C4-2B (cell line): ENCODE measurements at regions not wholly inside any gene's neighbourhood (a gene's known extent, or its start where the extent isn't known, plus 50 kb on each side); places are given as distances from the start of the nearest gene placed in this dataset.

Experiments
- H3K27ac ChIP-seq: fragments of 450-650 bp; 2 replicates; pipeline ENCODE4 v1.5.1; 2017
- ZFX ChIP-seq: fragments of 450-650 bp; IDR thresholded peaks from 2 replicates; pipeline ENCODE4 v1.6.1; 2017
- TF ChIP-seq, protein P1 (sequence below): fragments of 450-650 bp; conservative IDR thresholded peaks from 2 replicates; pipeline ENCODE4 v1.5.1; 2017; ENCODE audit warnings: mild to moderate bottlenecking

DNA sequence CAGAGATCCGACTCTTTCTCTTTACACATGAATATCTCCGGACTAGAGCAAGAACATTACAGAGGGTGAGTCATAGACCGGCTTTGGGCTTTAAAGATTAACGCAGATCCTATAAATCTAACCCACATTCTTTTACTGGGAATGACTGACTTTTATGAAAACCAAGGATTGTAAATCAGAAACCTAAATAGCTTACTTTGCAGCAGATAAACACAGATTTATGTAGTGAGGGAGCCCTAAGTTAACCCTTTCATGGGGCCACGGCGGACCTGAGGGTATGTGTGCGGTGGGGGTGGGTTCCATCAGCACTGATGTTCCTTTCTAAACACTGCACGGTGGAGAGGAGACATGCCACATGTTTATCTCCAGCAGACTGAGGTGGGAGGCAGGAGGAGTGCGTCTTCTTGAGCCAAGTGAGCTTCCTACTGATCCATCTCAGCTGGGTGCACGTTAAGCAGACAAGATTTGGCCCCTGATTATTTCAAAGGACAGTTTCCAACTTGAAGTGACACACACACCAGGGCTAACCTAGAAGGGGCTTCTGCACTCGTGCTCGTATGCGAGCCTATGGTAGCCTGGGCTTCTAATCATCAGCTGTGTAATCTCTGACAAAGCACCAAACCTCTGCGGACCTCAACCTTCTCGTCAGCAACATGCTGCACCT is 127.6 kb downstream of the WDR11 start:
- TF ChIP-seq ZFX, result no peak
- TF ChIP-seq, protein P1, sequence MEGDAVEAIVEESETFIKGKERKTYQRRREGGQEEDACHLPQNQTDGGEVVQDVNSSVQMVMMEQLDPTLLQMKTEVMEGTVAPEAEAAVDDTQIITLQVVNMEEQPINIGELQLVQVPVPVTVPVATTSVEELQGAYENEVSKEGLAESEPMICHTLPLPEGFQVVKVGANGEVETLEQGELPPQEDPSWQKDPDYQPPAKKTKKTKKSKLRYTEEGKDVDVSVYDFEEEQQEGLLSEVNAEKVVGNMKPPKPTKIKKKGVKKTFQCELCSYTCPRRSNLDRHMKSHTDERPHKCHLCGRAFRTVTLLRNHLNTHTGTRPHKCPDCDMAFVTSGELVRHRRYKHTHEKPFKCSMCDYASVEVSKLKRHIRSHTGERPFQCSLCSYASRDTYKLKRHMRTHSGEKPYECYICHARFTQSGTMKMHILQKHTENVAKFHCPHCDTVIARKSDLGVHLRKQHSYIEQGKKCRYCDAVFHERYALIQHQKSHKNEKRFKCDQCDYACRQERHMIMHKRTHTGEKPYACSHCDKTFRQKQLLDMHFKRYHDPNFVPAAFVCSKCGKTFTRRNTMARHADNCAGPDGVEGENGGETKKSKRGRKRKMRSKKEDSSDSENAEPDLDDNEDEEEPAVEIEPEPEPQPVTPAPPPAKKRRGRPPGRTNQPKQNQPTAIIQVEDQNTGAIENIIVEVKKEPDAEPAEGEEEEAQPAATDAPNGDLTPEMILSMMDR, result no peak
- no peak overlapping the region for H3K27ac ChIP-seq

DNA sequence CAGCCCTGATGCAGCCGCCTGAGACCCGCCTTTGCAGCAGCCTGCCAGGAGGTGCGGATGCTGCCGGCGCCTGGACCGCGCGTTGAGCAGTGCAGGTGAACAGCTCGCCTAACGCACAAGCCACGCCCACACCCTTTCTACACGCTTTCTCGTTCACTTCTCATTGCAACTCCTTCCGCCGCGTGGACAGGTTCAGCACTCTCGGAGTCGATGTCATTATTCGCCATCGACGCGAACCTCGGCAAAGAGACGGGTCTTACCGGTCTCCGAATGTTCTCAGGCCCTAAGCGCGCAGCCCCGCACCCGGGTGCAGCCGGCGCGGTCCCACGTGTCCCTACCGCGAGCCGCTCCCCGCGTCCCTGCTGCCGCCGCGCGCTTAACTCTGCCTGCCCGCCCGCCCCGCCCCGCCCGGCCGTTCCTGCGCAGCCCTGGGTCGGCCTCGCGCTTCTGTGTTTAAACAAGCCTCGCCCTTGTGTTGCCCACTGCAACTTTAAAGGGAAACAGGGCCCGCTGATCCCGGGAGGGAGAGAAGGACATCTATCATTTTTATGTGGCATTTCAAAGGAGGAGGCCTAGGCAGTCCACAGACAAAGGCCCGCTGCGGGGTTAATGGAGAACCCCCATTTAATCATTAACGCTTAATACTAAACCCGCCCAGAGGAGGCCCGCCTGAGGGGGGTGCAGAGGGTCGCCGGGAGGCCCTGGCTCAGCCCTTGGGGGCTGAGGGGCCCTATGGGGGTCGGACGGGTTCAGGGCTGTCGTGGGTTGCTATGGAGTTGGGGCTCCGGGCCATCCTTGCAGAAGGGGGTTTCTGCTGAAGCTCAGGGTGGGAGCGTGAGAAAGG is 128.5 kb downstream of the WDR11 start:
- no peak for TF ChIP-seq ZFX
- no peak overlapping the region for H3K27ac ChIP-seq

DNA sequence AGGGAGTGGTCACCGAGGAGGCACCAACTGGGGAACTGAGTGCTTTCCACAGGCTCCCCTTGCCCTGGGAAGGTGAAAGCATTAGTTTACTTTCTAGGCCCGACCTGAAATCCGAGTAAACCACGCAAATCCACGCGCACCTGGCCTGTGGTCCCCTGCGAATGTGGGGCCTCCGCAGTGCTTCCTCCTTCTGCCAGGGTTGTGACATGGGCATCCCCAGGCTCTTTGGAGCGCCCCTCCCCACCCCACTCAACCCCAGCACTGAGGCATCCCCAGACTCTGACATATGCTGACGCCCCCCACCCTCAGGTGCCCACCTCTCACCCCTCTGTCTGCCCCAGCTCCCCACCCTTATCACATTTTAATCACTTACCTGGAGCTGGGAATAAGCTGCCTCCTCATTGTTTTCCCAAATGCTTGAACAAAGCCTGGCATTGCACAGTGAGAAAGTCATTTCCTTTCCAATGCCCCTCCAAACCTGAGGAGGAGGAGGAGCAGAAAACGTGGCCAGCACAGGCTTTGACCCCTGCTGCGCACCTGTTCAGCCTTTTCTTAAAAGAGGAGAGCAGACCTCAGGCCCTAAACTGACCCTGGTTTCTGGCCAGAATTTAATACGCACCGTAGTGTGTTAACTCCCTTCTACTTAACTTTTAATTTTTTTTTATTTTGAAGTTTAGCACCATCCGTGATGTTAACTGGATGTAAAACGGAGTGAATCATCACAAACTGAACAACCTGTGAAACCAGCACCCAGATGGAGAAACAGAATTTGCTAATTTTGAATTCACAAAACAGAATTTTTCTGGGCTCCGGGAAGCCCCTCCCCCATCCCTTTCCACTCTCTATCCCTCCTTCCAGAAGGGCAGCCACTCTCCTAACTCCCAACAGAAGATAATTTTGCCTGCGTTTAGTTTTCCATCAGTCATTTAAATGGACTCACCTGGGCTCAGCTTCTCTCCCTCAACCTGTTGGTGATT is 129.4 kb downstream of the WDR11 start:
- TF ChIP-seq, protein P1, result no peak
- no peak for TF ChIP-seq ZFX

DNA sequence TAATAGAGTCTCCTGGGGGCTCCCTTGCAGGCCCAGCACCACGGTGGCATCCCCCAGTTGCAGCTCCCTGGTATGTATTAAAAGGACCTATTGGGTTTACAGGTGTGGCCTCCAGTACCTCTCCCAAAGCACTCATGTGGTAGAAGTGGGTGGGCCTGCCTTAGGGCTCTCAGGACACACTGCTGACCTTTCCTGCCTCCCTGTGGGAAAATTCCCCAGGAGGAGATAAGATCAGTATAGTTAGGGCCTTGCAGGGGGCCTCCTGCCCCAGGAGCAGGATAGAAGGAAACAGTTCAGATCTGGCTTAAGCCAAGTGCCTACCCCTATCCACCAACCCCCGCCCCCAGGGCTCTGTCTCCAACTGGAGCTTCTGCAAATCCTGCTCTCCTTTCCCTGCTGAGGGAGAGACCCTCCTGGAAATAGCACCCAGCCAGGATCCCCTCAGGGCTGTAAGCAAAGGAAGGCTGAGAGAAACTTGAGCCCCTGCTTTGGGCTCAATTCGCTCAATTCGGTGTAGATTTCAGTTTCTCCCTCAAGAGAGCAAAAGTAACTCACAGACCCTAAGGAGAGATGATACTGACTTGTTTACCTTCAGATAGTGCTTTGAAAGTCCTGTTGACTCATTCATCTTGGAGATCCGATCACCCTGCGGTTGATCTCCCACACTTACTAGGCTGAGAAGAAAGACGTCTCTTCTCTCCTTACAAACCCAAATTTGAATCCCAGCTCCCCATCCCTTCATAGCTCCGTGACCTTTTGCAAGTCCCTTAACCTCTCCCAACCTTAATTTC is 130.6 kb downstream of the WDR11 start:
- no peak for TF ChIP-seq ZFX
- TF ChIP-seq, protein P1, result no peak
- H3K27ac ChIP-seq, result no peak overlapping the region

More for the DNA sequence above, 129.4 kb downstream of the WDR11 start:
- no peak overlapping the region for H3K27ac ChIP-seq

DNA sequence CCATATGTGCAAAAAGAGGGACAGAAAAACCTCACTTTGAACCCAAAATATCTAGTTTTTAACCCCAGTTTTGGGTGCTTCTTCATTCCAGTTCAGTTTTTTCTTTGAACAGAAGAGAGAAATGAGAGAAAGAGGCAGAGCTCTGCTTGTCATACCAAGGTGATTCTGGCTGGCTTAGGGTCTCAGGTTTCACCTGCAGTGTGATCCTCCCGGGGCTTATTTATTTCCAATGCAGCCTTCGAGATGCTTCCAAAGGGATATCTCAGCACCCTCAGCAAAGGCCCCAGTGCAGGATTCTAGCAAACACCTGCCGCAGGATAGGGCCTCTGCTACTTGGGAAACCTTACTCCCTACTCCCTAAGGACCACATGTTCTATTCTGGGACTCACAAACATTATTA is 131.3 kb downstream of the WDR11 start:
- TF ChIP-seq, protein P1, result no peak
- no peak for TF ChIP-seq ZFX
- H3K27ac ChIP-seq, result no peak overlapping the region

DNA sequence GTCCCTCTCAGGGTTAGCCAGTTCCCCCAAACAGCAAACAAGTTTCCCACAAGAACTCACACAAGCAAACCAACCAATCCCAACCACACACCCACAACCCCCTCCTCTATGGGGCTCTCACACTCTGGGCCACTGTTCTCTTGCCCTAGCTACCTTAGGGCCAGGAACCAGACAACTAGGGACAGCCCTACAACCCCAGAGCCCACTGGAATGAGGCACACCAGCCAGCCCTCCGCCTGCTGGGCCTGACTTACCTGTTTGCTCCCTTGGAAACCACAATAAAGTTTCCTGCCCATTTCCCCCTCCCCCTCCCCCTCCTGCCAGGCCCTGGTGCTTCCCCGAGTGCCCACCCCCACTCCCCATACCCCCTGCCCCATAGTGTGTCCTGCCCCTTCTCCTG is 132.6 kb downstream of the WDR11 start:
- no peak overlapping the region for H3K27ac ChIP-seq
- TF ChIP-seq, protein P1, result no peak

DNA sequence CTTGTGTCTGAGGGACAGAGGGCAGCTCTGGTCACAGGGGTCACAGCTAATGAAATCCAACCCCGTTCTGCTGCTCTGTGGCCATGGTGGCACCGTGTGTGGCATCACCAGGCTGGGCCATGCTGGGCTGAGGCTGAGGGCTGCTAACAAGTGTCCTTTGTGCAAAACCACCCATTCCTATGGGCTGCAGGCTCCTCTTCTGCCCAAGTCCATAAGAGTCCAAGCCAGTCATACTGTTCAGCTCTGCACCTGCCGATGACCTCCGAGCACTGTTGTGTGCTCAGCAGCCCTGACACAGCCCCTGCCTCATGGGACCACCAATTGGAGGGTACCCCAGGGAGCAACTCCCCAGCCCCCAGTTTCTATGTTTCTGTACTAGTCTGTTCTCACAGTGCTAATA is 133.1 kb downstream of the WDR11 start:
- H3K27ac ChIP-seq, result no peak overlapping the region
- TF ChIP-seq, protein P1, result no peak
- no peak for TF ChIP-seq ZFX
